Prostate gland (tissue), 1 donor: ENCODE measurements at regions not wholly inside any gene's neighbourhood (a gene's known extent, or its start where the extent isn't known, plus 50 kb on each side); places are given as distances from the start of the nearest gene placed in this dataset.
"Not testable (repeated sequence)": the region's sequence is repeated elsewhere in the genome, so short reads cannot be mapped to it uniquely, and the experiment has no call there.

Source experiments
- POLR2A ChIP-seq: fragments of 450-650 bp; IDR thresholded peaks from one replicate; pipeline ENCODE4 v1.6.1; 2016; ENCODE audit warnings: antibody characterized with exemption, mild to moderate bottlenecking
- POLR2AphosphoS5 ChIP-seq: sonication (generic); formaldehyde crosslinking; IDR thresholded peaks from one replicate; pipeline ENCODE4 v1.6.1; 2017; ENCODE audit warnings: antibody characterized with exemption

GRCh38 chr1:149211757-149212420 is 108.5 kb upstream of the NBPF9 start:
- TF ChIP-seq POLR2AphosphoS5, POLR2A: not testable (repeated sequence)
